Motor neuron (in vitro differentiated cells): ENCODE measurements at regions not wholly inside any gene's neighbourhood (a gene's known extent, or its start where the extent isn't known, plus 50 kb on each side); places are given as distances from the start of the nearest gene placed in this dataset.
A peak's percentile ranks its signal among the peaks of the same experiment; 100 is the strongest.

Experiments used
- ATAC-seq, 8 experiments: fragments of 200-7000 bp; cut with Tn5 transposase; replicated peaks in 6 of 8; 2 replicates each; pipeline ENCODE4 v1.8.0; 2021; ENCODE audit warnings: mild to moderate bottlenecking in 8 of 8, moderate library complexity in 8 of 8
- H3K27ac ChIP-seq, 2 donors: fragments of 250-450 bp; sonication (Bioruptor Pico); 2 replicates each; pipeline ENCODE4 v1.9.0; 2021; ENCODE audit warnings: antibody characterized with exemption in 2 of 2, mild to moderate bottlenecking in 2 of 2, moderate library complexity in 1 of 2
- H3K4me1 ChIP-seq, 2 donors: fragments of 250-450 bp; sonication (Bioruptor Pico); replicated peaks in 1 of 2; 2 replicates each; pipeline ENCODE4 v1.6.1; 2021; ENCODE audit warnings: antibody characterized with exemption in 2 of 2, mild to moderate bottlenecking in 2 of 2, moderate library complexity in 1 of 2
- H3K4me3 ChIP-seq, 5 donors: fragments of 250-450 bp; sonication (Bioruptor Pico); 2 replicates each; pipeline ENCODE4 v1.9.0; 2021; ENCODE audit warnings: antibody characterized with exemption in 5 of 5, mild to moderate bottlenecking in 5 of 5, moderate library complexity in 4 of 5
- WGBS, 10 experiments: fragments of 450-650 bp; shearing (Covaris generic); methylation state at CpG; one replicate each; pipeline ENCODE4 v1.0.0; 2022; 5-methylcytosine and 5-hydroxymethylcytosine counted together
- in situ Hi-C, 9 experiments: fragments of 400-800 bp; cut with MboI; loops; one replicate each; pipeline ENCODE4 v1.15.0; 2021; ENCODE audit warnings: low sequenced_read_pairs in 9 of 9, low pct_unique_long_range_greater_than_20kb in 2 of 9; ENCODE audit not compliant: unreplicated experiment in 9 of 9

- ATAC-seq, result no peak
- 13 to 100% (median 78%) methylated on average over 1 to 2 of the region's 2 CpGs; no CpG with 5 or more reads in 1 of the 10 experiments for WGBS, 10 experiments
- Histone ChIP-seq H3K4me1 (no peaks in the 10 kb centered on the region), H3K27ac (no peak overlapping the region), H3K4me3 (no peak overlapping the region)
- in situ Hi-C loops, result no loop called here
Measured at GRCh38 chr3:1015826-1016225, 77.0 kb upstream of the CNTN6 start.

GRCh38 chr3:1017870-1018269 is 75.0 kb upstream of the CNTN6 start:
- H3K27ac ChIP-seq, result no peak overlapping the region
- ATAC-seq, result no peak
- in situ Hi-C loops, result no loop called here
- H3K4me1 ChIP-seq, result no peaks in the 10 kb centered on the region
- H3K4me3 ChIP-seq, result no peak overlapping the region

GRCh38 chr3:1019157-1019556 is 73.7 kb upstream of the CNTN6 start:
- WGBS, 10 experiments, result 0 to 100% (median 17%) methylated on average over 1 to 2 of the region's 2 CpGs; no CpG with 5 or more reads in 2 of the 10 experiments
- Histone ChIP-seq H3K27ac (no peak overlapping the region), H3K4me1 (no peaks in the 10 kb centered on the region), H3K4me3 (no peak overlapping the region)
- no peak for ATAC-seq
- in situ Hi-C loops, result no loop called here

- no peak for ATAC-seq
- in situ Hi-C loops, result no loop called here
- H3K4me1 ChIP-seq, result no peaks in the 10 kb centered on the region
- WGBS, 10 experiments, result 0 to 100% (median 60%) methylated on average over 1 to 2 of the region's 2 CpGs; no CpG with 5 or more reads in 1 of the 10 experiments
- no peak overlapping the region for H3K4me3 ChIP-seq
- H3K27ac ChIP-seq, result no peak overlapping the region
Measured at GRCh38 chr3:1026395-1026794, 66.4 kb upstream of the CNTN6 start.

- Histone ChIP-seq H3K27ac (no peak overlapping the region), H3K4me3 (no peak overlapping the region), H3K4me1 (peaks cover 0 to 8% of the 10 kb centered on the region in 2 donors)
- peak in 4 of 8 experiments; percentile 44 to 79 (median 65) for ATAC-seq
- WGBS, 10 experiments, result 13 to 80% (median 35%) methylated on average over 1 to 4 of the region's 4 CpGs
- in situ Hi-C loops, result no loop called here
Measured at GRCh38 chr3:1036207-1036826, 56.5 kb upstream of the CNTN6 start.

GRCh38 chr3:1037631-1038030 is 55.2 kb upstream of the CNTN6 start:
- Histone ChIP-seq H3K4me1 (peaks cover 0 to 8% of the 10 kb centered on the region in 2 donors), H3K27ac (no peak overlapping the region), H3K4me3 (no peak overlapping the region)
- in situ Hi-C loops, result no loop called here
- WGBS, 10 experiments, result 30 to 96% (median 86%) methylated on average over 2 to 5 of the region's 5 CpGs; no CpG with 5 or more reads in 1 of the 10 experiments
- no peak for ATAC-seq
